DOHH2 (cell line): ENCODE measurements at regions not wholly inside any gene's neighbourhood (a gene's known extent, or its start where the extent isn't known, plus 50 kb on each side); places are given as distances from the start of the nearest gene placed in this dataset.

Experiments used
- CTCF ChIP-seq: fragments of 200-600 bp; sonication (generic); IDR thresholded peaks from one replicate; pipeline ENCODE4 v1.5.1; 2014; ENCODE audit warnings: antibody characterized with exemption, mild to moderate bottlenecking, low read depth, low read length; ENCODE audit not compliant: poor library complexity, severe bottlenecking
- EZH2phosphoT487 ChIP-seq: fragments of 200-600 bp; sonication (generic); IDR thresholded peaks from 2 replicates; pipeline ENCODE4 v1.6.1; 2017; ENCODE audit warnings: borderline replicate concordance, mild to moderate bottlenecking, antibody characterized with exemption, low read length, moderate library complexity, mixed read lengths

DNA sequence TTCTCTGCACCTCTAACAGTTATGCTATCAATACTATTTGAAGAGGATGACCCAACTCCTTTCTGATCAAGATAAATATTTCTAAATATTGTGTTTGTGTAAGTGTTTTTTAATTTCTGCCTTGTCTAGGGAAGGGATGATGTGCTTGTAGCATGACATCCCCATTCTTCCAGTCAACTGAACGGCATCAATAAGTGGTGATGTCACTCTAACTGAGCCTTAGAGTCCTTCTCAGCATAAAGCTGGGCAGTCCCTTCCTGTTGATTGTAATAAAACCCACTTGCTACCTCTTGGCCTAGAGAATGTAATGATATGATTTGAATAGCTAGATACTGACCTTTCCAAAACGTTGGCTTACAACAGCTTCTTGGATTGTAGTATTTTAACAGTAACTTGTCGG, 52.5 kb upstream of the KCNJ6 start:
- TF ChIP-seq CTCF (no peak), EZH2phosphoT487 (no peak)
